Spinal cord (tissue), 9 donors: ENCODE measurements at regions not wholly inside any gene's neighbourhood (a gene's known extent, or its start where the extent isn't known, plus 50 kb on each side); places are given as distances from the start of the nearest gene placed in this dataset.

ENCODE experiments used
- DNase-seq, 6 donors: peaks; one replicate each; pipeline versions ENCODE4 v3.0.0 to v3.0.0-alpha.2; 2013 to 2015; ENCODE audit warnings: low spot score in 6 of 6, low read depth in 4 of 6
- H3K27ac ChIP-seq: one replicate; pipeline ENCODE4 v1.5.1; 2013; ENCODE audit warnings: low read depth, low read length, control low read depth
- H3K27me3 ChIP-seq: one replicate; pipeline ENCODE4 v1.6.1; 2013; ENCODE audit warnings: low read length; ENCODE audit not compliant: control insufficient read depth, insufficient read depth
- H3K36me3 ChIP-seq: one replicate; pipeline ENCODE4 v1.6.1; 2013; ENCODE audit warnings: low read length; ENCODE audit not compliant: control insufficient read depth, insufficient read depth
- H3K4me1 ChIP-seq: one replicate; pipeline ENCODE4 v1.6.1; 2013; ENCODE audit warnings: low read length; ENCODE audit not compliant: control insufficient read depth, insufficient read depth
- H3K4me3 ChIP-seq: one replicate; pipeline ENCODE4 v1.5.1; 2013; ENCODE audit warnings: low read depth, low read length, control low read depth
- H3K9me3 ChIP-seq: one replicate; pipeline ENCODE4 v1.6.1; 2013; ENCODE audit warnings: low read length; ENCODE audit not compliant: control insufficient read depth, insufficient read depth
- WGBS: methylation state at CpG from one replicate; pipeline ENCODE4 v1.1.5; 2013; ENCODE audit warnings: missing lambda C conversion rate; ENCODE audit not compliant: insufficient coverage; 5-methylcytosine and 5-hydroxymethylcytosine counted together
- donor health status: healthy.

GRCh38 chr1:56329970-56330369 lies 249.4 kb downstream of the PLPP3 start:
- no peak for DNase-seq
- H3K27me3 ChIP-seq = no peaks in the 10 kb centered on the region
- no peak overlapping the region for H3K27ac ChIP-seq
- H3K4me1 ChIP-seq = no peaks in the 10 kb centered on the region
- H3K36me3 ChIP-seq = no peaks in the 10 kb centered on the region
- H3K4me3 ChIP-seq = no peak overlapping the region
- no peaks in the 10 kb centered on the region for H3K9me3 ChIP-seq
- no CpG with 5 or more reads among the region's 1 CpG for WGBS

- no peaks in the 10 kb centered on the region for H3K27me3 ChIP-seq
Measured at GRCh38 chr1:56327195-56327594, 252.2 kb downstream of the PLPP3 start.

GRCh38 chr1:56326056-56326455 lies 253.3 kb downstream of the PLPP3 start:
- no peaks in the 10 kb centered on the region for H3K9me3 ChIP-seq
- WGBS = 100% methylated on average over 1 of the region's 3 CpGs
- H3K27me3 ChIP-seq = no peaks in the 10 kb centered on the region
- H3K36me3 ChIP-seq = no peaks in the 10 kb centered on the region
- H3K4me3 ChIP-seq = no peak overlapping the region
- DNase-seq = no peak
- H3K4me1 ChIP-seq = no peaks in the 10 kb centered on the region
- H3K27ac ChIP-seq = no peak overlapping the region

More at GRCh38 chr1:56327195-56327594, 252.2 kb downstream of the PLPP3 start:
- Histone ChIP-seq H3K36me3 (no peaks in the 10 kb centered on the region), H3K9me3 (no peaks in the 10 kb centered on the region), H3K27ac (no peak overlapping the region), H3K4me1 (no peaks in the 10 kb centered on the region), H3K4me3 (no peak overlapping the region)
- no peak for DNase-seq
- 88% methylated on average over 1 of the region's 1 CpG for WGBS

GRCh38 chr1:56324504-56324903 lies 254.9 kb downstream of the PLPP3 start:
- no CpG with 5 or more reads among the region's 1 CpG for WGBS

GRCh38 chr1:56322211-56322610 lies 257.2 kb downstream of the PLPP3 start:
- WGBS = 71% methylated on average over 2 of the region's 3 CpGs
- peak overlapping the region; percentile 15 for H3K27ac ChIP-seq
- DNase-seq = peak in 4 of 6 donors; percentile 17 to 64 (median 32)
- H3K9me3 ChIP-seq = no peaks in the 10 kb centered on the region
- no peak overlapping the region for H3K4me3 ChIP-seq
- no peaks in the 10 kb centered on the region for H3K27me3 ChIP-seq
- no peaks in the 10 kb centered on the region for H3K4me1 ChIP-seq
- no peaks in the 10 kb centered on the region for H3K36me3 ChIP-seq

More at GRCh38 chr1:56324504-56324903, 254.9 kb downstream of the PLPP3 start:
- DNase-seq = no peak
- Histone ChIP-seq H3K9me3 (no peaks in the 10 kb centered on the region), H3K4me3 (no peak overlapping the region), H3K4me1 (no peaks in the 10 kb centered on the region), H3K27ac (no peak overlapping the region), H3K36me3 (no peaks in the 10 kb centered on the region), H3K27me3 (no peaks in the 10 kb centered on the region)

- peak in 1 of 6 donors; percentile 18 for DNase-seq
- no peaks in the 10 kb centered on the region for H3K9me3 ChIP-seq
- WGBS = no CpG with 5 or more reads among the region's 4 CpGs
- no peaks in the 10 kb centered on the region for H3K4me1 ChIP-seq
- no peak overlapping the region for H3K27ac ChIP-seq
- no peaks in the 10 kb centered on the region for H3K36me3 ChIP-seq
- H3K27me3 ChIP-seq = no peaks in the 10 kb centered on the region
- H3K4me3 ChIP-seq = no peak overlapping the region
Measured at GRCh38 chr1:56321150-56321490, 258.2 kb downstream of the PLPP3 start.

GRCh38 chr1:56320464-56321149 lies 258.8 kb downstream of the PLPP3 start:
- no peak overlapping the region for H3K27ac ChIP-seq
- H3K27me3 ChIP-seq = no peaks in the 10 kb centered on the region
- H3K4me1 ChIP-seq = no peaks in the 10 kb centered on the region
- H3K4me3 ChIP-seq = no peak overlapping the region
- no peaks in the 10 kb centered on the region for H3K36me3 ChIP-seq
- WGBS = 73% methylated on average over 2 of the region's 3 CpGs
- peak in 1 of 6 donors; percentile 15 for DNase-seq
- H3K9me3 ChIP-seq = no peaks in the 10 kb centered on the region

- WGBS = 97% methylated on average over 6 of the region's 8 CpGs
- Histone ChIP-seq H3K9me3 (peaks cover 3% of the 10 kb centered on the region), H3K36me3 (no peaks in the 10 kb centered on the region), H3K27me3 (no peaks in the 10 kb centered on the region), H3K4me3 (no peak overlapping the region), H3K27ac (no peak overlapping the region), H3K4me1 (no peaks in the 10 kb centered on the region)
- no peak for DNase-seq
Measured at GRCh38 chr1:56317722-56318121, 261.6 kb downstream of the PLPP3 start.

- Histone ChIP-seq H3K4me3 (no peak overlapping the region), H3K4me1 (no peaks in the 10 kb centered on the region), H3K36me3 (no peaks in the 10 kb centered on the region), H3K27ac (no peak overlapping the region), H3K27me3 (no peaks in the 10 kb centered on the region), H3K9me3 (peaks cover 3% of the 10 kb centered on the region)
- no peak for DNase-seq
- no CpG with 5 or more reads among the region's 3 CpGs for WGBS
Measured at GRCh38 chr1:56315293-56315942, 263.9 kb downstream of the PLPP3 start.

GRCh38 chr1:56313560-56313959 lies 265.8 kb downstream of the PLPP3 start:
- no peaks in the 10 kb centered on the region for H3K36me3 ChIP-seq
- no peak overlapping the region for H3K4me3 ChIP-seq
- H3K4me1 ChIP-seq = no peaks in the 10 kb centered on the region
- no peak for DNase-seq
- peaks cover 3% of the 10 kb centered on the region for H3K9me3 ChIP-seq
- WGBS = no CpG with 5 or more reads among the region's 2 CpGs
- no peak overlapping the region for H3K27ac ChIP-seq
- H3K27me3 ChIP-seq = no peaks in the 10 kb centered on the region
